NCI-H1092 treated with DMSO at 0.1 percent for 48 hours (cell line): ENCODE measurements at regions not wholly inside any gene's neighbourhood (a gene's known extent, or its start where the extent isn't known, plus 50 kb on each side); places are given as distances from the start of the nearest gene placed in this dataset.

Source experiments
- DNase-seq: peaks from one replicate; lab custom pipeline; 2025; lab: John Stamatoyannopoulos, UW

DNA sequence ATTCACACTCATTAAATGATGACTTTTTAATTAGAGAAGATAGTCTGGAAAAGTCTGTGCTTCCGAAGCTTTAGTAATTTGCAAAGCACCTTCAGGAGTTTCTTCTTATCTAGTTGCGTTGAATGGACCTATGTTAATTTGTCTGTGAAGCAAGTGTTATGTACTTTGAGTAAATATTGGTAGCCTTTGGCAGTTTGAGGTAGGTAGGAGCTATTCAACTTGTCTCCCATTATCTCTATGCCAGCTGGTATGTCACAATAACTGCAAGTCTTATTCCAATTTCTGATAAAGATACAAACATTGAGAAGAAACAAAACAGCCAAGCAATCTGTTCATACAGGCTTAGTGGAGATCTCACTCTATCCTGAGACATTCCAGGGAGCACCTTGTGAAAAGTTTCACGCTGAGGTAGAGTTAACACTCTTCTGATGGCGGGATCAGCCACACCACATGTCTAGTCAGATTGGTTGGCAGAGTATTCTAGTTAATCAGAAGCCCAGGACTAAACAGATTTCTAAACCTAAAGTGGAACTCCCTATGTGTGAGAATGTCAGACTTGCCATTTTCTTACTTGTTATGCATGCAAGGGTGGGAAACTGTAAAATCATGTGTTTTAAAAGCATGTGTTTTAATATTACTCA, 219.8 kb upstream of the MANEA start:
- DNase-seq = no peak

DNA sequence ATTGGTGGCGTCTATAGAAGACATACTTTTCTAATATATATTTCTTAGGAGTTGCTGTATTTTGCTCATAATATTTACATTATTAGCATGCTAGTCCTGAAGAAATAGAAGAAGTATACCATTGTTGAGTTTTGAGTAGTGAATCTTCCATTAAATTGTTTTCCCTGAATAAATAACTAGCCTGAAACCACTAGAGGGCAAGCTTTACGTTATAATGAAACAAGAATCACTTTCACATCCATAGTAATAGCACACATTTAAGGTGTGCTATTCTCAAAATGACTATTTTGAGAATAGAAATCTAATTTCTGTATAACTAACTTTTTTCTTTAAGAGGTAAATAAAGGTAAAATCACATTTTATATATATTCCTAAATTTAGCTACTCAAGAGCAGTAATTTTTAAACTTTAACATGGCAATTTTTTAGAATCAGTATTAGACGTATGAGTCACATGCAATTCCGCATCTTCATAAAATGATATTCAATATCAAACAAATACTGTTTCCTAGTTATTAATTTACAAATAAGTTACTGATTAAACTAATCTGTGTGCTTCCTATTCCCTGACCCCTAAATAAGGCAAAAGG, 213.2 kb upstream of the MANEA start:
- peak; percentile 16 for DNase-seq

DNA sequence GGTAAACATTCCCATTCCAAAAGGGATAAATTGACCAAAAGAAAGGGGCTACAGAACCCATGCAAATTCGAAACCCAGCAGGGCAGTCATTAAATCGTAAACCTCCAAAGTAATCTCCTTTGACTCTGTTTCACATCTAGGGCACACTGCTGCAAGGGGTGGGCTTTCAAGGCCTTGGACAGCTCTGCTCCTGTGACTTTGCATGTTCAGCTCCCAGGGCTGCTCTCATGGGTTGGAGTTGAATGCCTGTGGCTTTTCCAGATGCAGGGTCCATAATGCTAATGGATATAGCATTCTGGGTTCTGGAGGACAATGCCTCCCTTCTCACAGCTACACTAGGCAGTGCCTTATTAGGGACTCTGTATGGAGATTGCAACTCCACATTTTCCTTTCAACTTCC, 211.9 kb upstream of the MANEA start:
- DNase-seq = no peak

DNA sequence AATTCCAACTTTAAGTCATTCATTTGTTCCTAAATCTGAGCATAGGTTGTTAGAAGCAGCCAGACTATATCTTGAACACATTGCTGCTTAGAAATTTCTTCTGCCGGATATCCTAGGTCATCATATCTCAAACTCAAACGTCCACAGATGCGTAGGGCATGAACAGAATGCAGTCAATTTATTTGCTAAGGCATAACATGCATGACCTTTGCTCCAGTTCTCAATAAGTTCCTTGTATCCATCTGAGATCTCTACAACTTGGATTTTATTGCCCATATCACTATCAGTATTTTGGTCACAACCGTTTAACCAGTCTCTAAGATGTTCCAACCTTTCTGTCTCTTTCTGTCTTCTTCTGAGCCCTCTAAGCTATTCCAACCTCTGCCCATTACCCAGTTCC, 210.9 kb upstream of the MANEA start:
- no peak for DNase-seq

DNA sequence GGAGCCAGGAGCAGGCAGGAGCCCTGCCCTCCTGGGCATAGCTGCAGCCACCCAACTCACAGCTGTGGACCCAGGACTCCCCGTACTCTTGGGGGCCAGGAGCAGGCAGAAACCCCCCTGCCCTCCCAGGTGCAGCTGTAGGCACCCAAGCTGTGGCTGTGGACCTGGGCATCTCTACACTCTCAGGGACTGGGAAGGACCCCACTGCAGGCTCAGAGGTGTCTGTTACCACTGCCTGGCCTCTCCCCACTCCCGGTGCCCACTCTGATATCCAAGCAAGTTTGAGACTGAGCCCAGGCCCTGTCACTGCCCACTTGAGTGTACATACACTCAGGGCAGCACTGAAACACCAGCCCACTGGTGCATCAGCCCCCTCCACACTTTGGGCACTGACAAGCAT, 193.5 kb upstream of the MANEA start:
- DNase-seq = no peak

DNA sequence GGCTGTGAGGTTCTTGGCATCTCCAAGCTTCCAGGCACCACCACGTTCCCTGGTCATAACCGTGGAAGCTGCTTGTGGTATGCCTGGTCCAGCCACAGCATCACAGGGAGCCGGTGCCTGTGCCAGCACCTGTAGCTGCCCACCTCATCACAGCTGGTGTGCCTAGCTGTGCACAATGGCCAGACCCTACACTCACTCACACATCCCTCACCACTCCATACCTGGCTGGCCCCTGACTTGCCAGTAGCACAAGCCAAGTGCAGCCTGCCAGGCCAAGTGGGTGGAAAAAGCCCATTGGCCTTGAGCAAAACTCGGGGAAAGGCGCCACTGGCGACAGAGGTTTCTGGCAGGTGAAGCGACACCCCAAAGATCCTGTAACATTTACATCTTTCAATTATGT, 192.3 kb upstream of the MANEA start:
- DNase-seq = no peak

DNA sequence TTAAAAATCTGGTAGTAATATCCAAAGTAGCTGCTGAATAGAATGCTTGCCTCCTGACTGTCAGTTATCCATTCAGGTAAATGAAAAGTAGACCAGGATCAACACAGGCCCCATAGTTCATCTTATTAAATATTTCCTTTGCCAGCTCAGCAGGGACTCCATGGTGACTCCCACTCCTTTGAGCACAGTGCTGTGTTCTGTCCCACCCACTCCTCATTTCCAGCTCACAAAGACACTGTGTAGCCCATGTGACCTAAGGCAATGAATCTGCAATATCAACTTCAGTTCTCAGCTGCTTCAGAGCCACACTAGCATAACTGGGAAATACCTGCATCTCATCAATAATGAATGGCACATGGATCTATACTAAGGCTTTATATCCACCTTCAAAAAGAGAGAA, 189.5 kb upstream of the MANEA start:
- DNase-seq = no peak

DNA sequence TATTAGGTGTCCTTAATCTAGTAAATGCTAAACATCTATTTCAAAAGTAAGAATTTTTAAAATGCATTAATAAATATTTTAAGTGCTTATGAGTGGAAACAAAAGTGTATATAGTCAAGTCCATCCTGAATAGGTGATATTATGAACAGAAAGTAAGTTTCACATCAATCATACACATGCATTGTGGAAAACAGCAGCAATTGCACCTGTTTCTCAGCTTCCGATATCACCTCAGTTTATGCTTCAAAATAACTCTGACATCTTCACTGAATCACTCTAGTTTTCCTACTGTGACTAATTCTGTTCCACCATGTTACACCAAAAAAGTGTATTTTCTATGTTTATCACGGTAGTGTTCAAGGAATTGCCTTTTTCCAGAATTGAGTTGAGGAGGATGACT, 172.6 kb upstream of the MANEA start:
- DNase-seq = no peak

DNA sequence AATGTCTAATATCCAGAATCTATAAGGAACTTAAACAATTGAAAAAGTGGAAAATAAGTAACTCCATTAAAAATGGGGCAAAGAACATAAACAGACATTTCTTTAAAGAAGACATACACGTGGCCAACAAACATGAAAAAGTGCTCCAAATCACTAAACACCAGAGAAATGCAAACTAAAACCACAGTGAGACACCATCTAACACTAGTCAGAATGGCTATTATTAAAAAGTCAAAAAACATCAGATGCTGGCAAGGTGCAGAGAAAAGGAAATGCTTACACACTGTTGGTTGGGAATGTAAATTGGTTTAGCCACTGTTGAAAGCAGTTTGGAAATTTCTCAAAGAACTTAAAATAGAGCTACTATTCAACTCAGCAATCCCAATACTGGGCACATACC, 169.2 kb upstream of the MANEA start:
- DNase-seq = no peak

DNA sequence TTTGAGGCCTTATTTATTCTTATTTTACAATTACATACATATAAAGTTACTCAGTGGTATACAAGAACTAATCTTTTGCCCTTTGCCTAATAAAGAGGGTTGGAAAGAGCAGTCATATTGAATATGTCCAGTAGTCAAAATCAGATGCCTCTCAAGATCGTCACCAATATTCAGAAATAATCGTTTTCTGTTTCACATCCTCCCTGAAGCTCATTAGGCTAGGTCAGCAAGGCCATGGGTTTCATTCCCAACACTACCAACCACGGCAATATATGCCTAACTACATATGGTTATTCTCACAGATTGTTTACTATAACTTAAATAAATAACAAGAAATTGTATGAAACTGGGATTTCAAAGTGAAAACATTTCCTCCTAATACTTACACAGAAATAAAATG, 167.2 kb upstream of the MANEA start:
- no peak for DNase-seq

DNA sequence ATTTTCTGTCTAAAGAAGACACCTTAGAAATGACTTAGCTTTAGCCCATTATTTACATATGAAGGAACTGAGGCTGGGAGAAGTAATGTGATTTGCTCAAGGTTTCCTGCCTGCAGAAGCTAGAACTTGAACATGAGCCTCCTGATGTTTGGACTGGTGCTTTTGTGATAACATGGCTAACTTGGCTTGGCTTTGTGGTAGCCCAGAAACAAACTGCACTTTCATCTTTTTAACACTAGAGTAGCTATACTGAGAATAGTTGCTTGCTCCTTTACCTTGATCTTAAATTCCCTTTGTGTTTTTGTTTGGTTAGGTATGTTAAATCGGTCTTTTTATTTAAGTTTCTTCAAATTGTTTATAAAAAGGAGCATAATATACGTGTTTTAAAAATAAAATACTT, 163.5 kb upstream of the MANEA start:
- no peak for DNase-seq

DNA sequence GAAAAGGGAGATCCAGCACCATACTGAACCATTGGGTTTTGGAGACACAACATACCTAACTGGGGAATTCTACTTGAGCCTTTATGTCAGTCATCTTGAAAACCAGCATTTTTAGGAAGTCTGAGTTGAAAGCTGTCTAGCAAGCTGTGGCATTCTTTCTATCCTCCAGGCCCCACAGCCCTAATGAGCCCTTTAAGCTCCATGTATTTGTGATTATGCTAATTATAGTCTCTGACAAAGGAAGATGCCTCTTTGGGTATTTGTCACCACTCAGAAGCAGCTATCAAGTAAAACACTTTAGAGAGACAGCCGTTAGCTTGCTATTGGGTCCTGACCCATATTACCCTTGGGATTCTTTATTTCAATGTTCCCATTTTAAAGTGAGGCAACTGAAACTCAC, 159.5 kb upstream of the MANEA start:
- DNase-seq = no peak

DNA sequence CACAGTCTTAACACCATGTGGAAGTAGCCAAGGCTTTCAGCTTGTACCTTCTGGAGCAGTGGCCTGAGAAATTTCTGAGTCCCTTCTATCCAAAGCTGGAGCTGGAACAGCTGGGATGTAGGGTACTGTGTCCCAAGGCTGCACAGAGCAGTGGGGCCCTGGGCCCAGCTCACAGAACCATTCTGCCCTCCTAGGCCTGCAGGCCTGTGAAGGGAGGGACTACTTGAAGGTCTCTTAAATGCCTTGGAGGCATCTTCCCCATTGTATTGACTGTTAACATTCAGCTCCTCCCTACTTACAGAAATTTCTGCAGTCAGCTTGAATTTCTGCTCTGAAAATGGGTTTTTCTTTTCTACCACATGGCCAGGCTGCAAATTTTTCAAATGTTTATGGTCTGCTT, 156.5 kb upstream of the MANEA start:
- DNase-seq = no peak

DNA sequence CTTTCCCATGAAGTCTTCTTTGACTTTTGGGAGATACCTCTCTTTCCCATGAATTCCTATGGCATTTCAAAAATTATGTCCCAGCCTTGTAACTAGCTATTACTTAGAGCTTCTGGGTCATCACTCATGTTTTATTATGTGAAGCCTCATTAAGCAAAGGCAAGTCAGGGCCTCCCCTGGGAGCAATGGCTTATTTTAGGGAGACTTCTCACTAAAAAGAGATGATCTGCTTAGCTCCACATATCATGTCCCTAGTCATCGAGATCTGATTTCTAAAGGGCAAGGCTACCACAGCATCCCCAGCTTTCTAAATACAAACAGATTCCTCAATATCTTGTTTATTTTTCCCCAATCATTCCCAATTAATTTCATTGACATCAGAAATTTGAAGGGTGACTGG, 154.0 kb upstream of the MANEA start:
- DNase-seq = no peak

DNA sequence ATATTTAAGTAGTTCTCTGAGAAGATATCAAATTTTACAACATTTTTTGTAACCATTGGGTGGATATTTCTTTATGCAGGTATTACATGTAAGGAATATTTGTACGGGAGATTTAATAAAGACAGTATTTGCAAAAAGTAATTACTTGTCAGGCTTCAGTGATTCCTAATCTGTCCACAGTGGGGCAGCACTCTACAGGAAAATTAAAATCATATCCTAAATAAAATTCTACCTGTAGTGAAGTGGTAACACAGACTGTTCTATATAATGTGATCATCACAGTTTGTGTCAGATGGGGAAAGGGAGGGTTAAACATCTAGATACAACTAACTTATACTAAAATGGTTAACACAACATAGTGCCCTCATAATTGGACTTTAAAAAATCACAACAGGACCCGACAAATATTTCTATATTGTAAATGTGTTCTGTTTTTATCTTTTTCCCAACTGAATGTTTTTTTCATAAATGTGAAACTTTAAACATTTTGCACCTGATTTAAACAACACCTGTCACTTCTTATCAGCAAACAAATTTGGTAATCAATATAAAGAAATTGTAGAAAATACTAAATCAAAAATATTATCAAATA, 145.6 kb upstream of the MANEA start:
- peak; percentile 41 for DNase-seq

DNA sequence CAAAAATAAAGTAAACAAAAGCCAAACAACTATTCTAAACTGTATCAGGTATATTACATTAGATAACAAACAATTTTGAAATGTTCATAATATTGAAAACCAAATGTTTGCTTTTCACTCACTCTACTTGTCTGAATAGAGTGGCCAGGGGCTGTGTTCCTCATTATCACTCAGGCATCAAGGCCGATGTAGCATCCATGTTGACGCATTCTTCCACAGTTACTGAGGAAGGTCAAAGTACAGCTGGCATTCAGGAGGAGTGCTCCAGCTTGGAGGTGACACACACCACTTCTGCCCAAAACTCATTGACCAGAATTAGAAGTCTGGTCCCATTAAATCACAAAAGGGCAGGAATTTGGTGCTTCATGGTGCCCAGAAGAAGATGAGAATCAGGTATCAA, 137.6 kb upstream of the MANEA start:
- DNase-seq = no peak

DNA sequence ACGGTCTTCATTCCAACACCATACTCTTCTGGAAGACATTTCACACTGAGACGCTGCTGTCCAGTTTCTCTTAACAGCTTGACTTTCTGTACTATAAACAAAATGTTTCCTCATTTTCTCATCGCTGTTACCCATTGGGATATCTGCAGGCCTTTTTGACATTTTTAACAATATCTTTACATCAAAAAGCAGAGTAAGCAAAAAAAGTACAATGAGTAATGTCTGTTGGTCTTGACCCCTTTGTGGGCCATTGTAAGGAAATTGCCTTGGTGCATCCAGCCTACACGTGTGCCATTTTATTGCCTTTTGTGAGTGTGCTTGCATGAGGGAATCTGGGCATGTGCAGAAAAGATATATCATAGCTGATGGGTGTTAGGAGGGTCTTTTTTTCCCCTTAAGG, 129.1 kb upstream of the MANEA start:
- no peak for DNase-seq

DNA sequence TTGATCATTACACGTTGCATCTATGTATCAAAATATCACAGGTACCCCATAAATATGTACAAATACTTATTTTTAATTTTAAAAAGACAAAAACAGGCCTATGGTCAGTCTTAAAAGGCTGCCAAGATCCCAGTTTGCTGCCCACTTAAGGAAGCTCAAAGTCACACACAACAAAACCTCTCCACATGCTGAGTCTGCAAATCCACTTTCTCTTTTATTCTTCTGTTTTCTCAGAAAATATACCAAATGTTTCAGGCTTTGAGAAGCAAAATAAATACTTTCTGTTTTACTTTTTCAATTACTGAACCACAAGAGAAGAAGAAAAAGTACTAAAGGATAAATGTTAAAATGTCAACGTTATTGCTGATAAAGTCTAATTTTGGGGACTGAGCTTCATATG, 107.8 kb upstream of the MANEA start:
- DNase-seq = no peak

DNA sequence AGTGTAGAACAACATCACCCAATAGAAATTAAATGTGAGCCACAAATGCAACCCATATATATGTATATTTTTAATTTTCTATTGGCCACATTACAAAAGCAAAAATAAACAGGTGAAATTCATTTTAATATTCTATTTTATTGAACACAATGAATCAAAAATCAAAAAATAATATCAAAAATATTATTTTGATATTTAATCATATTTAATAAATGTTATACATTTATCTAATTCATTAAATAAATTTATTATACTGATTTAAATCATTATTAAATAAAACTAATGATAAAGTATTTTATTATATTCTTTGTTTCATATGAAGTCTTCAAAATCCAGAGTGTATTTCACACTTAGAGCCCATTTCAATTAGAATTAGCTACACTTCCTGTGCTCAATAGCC, 98.4 kb upstream of the MANEA start:
- DNase-seq = no peak

DNA sequence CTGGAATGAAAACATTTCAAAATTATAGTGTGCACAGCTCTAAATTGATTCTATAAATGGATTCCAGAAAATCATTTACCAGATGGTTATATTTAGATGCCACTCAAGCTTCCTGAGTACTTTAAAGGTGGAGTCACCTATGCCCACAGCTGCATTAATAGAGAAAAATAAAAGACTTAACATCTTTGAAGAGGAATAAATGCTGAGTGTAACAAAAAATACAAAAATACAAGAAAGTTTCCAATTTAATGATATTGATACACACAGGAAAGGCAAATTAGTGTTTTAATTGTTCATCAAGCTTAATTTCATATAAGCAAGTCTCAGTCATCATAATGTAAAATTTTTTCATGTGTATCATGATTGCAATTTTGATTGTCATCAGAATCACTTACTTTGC, 89.5 kb upstream of the MANEA start:
- DNase-seq = no peak

DNA sequence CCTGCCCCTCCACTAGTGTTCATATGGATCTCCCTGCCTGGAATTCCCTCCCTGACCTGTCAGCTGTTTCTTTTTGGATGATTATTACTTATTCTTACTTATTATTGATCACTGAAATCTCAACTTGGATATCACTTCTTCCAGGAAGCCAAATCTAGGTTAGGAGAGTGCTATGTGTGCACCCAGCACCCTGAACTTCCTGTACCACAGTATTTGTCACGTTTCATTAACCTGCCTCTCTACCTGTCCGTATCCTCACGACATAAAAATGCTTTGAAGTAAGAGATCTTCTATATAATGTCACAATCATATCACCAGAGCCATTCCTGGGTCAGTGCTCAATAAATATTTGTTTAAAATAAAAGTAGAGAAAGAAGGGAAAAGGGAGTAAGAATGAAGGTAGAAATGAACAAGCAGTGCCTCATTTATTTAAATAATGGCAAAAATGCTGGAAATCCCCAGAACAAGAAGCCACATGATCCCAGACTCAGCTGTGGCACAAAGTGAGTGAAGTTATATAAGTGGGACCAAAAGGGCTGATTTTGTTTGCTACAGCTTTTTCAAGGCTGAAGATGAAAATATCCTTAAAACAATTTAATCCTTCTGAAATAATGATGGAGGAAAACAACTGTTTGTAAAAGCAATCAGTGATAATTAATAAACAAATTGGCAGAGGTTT, 88.0 kb upstream of the MANEA start:
- DNase-seq = no peak

DNA sequence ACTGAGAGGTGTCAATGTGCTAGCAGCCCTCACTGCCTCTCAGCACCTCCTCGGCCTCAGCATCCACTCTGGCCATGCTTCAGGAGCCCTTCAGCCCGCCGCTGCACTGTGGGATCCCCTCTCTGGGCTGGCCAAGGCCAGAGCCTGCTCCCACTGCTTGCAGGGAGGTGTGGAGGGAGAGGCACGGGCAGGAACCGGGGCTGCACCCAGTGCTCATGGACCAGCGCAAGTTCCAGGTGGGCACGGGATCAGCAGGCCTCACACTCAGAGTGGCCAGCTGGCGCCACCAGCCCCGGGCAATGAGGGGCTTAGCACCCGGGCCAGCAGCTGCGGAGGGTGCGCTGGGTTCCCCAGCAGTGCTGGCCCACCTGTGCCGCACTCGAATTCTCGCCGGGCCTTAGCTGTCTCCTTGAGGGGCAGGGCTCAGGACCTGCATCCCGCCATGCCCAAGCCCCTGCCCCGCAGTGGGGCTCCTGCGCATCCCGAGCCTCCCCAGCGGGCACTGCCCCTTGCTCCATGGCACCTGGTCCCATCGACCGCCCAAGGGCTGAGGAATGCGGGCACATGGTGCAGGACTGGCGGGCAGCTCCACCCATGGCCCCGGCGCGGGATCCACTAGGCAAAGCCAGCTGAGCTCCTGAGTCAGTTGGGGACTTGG, 80.4 kb upstream of the MANEA start:
- DNase-seq = no peak
